ENCODE measurements at regions not wholly inside any gene's neighbourhood (a gene's known extent, or its start where the extent isn't known, plus 50 kb on each side); places are given as distances from the start of the nearest gene placed in this dataset.
"Not testable (repeated sequence)": the region's sequence is repeated elsewhere in the genome, so short reads cannot be mapped to it uniquely, and the experiment has no call there.

- TF ChIP-seq, protein P1, sequence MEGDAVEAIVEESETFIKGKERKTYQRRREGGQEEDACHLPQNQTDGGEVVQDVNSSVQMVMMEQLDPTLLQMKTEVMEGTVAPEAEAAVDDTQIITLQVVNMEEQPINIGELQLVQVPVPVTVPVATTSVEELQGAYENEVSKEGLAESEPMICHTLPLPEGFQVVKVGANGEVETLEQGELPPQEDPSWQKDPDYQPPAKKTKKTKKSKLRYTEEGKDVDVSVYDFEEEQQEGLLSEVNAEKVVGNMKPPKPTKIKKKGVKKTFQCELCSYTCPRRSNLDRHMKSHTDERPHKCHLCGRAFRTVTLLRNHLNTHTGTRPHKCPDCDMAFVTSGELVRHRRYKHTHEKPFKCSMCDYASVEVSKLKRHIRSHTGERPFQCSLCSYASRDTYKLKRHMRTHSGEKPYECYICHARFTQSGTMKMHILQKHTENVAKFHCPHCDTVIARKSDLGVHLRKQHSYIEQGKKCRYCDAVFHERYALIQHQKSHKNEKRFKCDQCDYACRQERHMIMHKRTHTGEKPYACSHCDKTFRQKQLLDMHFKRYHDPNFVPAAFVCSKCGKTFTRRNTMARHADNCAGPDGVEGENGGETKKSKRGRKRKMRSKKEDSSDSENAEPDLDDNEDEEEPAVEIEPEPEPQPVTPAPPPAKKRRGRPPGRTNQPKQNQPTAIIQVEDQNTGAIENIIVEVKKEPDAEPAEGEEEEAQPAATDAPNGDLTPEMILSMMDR (conservative IDR thresholded peaks at IDR 0.05; ENCODE audit: low read depth in 2 of 2), result not testable (repeated sequence)
- TF ChIP-seq EZH2 (IDR thresholded peaks at IDR 0.05; ENCODE audit: low read depth, unreplicated experiment), result not testable (repeated sequence)
Observed at GRCh38 chr15:87463956-87464355, 792.6 kb downstream of the NTRK3 start.
